Duodenal mucosa (tissue), 2 donors: ENCODE measurements at regions not wholly inside any gene's neighbourhood (a gene's known extent, or its start where the extent isn't known, plus 50 kb on each side); places are given as distances from the start of the nearest gene placed in this dataset.

Experiments
- H3K27ac ChIP-seq: one replicate; pipeline ENCODE4 v1.7.0; 2013; ENCODE audit warnings: low read depth, low read length
- H3K27me3 ChIP-seq, 2 donors: one replicate each; pipeline ENCODE4 v1.7.0; 2013; ENCODE audit warnings: low read length in 2 of 2, control low read depth in 1 of 2; ENCODE audit not compliant: insufficient read depth in 2 of 2, control insufficient read depth in 1 of 2
- H3K36me3 ChIP-seq, 2 donors: one replicate each; pipeline ENCODE4 v1.7.0; 2013; ENCODE audit warnings: low read length in 2 of 2, control low read depth in 1 of 2; ENCODE audit not compliant: insufficient read depth in 2 of 2, control insufficient read depth in 1 of 2
- H3K4me1 ChIP-seq, 2 donors: one replicate each; pipeline ENCODE4 v1.7.0; 2013; ENCODE audit warnings: low read length in 2 of 2, control low read depth in 1 of 2; ENCODE audit not compliant: insufficient read depth in 2 of 2, control insufficient read depth in 1 of 2
- H3K4me3 ChIP-seq, 2 donors: one replicate each; pipeline ENCODE4 v1.7.0; 2013; ENCODE audit warnings: low read length in 2 of 2, low read depth in 1 of 2
- H3K9ac ChIP-seq, 2 donors: one replicate each; pipeline ENCODE4 v1.7.0; 2013; ENCODE audit warnings: low read length in 2 of 2, low read depth in 1 of 2
- H3K9me3 ChIP-seq, 2 donors: one replicate each; pipeline ENCODE4 v1.7.0; 2013; ENCODE audit warnings: low read length in 2 of 2, control low read depth in 1 of 2; ENCODE audit not compliant: control insufficient read depth in 1 of 2

DNA sequence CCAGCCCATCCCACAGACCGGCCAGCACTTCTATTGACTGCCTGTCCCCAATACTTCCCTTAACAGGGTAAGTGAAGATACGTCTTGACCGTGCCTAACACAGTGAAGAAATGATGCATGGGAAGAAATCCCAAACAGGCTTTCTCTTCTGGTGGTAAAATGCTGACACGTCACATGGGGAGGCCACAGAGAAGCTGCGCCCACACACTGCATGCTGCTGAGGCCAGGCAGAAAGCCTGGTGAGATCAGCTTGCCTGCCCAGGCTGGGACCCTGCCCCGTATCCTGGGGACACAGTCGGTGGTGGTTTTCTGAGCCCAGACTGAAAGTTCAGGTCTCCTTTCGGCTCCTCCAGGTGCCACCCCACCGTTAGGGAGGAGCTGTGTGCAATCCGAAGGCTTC lies 356.3 kb upstream of the MGMT start:
- Histone ChIP-seq H3K9me3 (no peaks in the 10 kb centered on the region), H3K36me3 (no peaks in the 10 kb centered on the region), H3K27ac (no peak overlapping the region), H3K4me1 (no peaks in the 10 kb centered on the region), H3K4me3 (no peak overlapping the region), H3K9ac (no peak overlapping the region), H3K27me3 (no peaks in the 10 kb centered on the region)

DNA sequence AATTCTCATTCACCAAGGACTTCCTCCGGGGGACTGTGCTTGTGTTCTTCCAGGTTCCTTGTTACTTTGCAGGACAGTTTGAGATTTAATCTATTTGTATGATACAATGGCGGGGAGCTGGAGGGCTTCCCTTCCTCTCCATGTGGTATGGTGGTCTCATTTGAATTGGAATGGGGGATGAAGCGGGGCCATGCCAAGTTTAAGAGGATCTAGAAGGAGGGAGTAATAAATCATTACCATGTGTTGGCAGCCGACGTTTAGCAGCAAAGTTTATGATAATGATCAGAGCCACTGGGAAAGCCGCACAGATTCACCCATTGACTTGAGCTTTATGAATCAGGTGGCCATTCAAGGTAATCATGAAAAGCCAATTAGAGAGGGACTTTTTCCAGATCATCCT lies 355.1 kb upstream of the MGMT start:
- Histone ChIP-seq H3K36me3 (no peaks in the 10 kb centered on the region), H3K4me3 (no peak overlapping the region), H3K27ac (no peak overlapping the region), H3K27me3 (no peaks in the 10 kb centered on the region), H3K9me3 (no peaks in the 10 kb centered on the region), H3K4me1 (no peaks in the 10 kb centered on the region), H3K9ac (no peak overlapping the region)

DNA sequence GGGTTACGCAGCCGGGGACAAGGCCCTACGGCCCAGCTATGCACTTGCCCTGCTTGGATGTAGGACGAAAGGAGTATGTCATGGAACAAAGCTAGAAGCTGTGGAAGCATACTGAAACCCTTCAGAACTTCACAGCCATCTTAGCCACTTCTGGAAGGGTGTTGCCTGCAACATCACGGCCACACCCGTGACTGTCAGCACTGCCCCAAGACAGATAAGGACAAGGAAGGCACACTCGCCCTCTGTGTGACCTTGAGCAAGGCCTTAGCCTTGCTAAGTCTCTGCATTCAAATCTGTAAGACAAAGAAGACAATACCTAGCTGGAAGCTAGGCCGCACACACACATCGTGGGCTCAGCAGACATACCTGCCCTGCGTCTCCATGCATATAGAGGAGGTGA lies 352.5 kb upstream of the MGMT start:
- Histone ChIP-seq H3K27ac (no peak overlapping the region), H3K4me3 (no peak overlapping the region), H3K9ac (no peak overlapping the region), H3K36me3 (no peaks in the 10 kb centered on the region), H3K27me3 (no peaks in the 10 kb centered on the region), H3K4me1 (no peaks in the 10 kb centered on the region), H3K9me3 (no peaks in the 10 kb centered on the region)

DNA sequence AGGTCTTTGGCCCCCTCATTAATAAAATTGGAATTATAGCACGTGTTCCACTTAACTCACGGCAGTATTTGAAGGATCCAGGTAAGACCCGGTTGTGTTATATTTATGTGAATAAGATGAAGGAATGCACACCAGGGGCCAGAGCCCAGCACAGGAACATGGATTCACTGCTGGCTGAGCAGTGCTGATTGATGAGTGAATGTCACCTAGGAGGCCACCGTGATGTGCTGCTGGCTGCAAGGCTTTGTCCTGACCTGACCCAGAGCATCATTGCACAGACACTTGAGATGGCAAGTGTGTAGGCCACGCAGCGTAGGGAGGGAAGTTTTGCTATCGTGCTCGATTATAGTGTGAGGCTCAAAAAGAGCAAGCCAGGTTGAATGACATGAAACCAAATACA lies 350.7 kb upstream of the MGMT start:
- no peak overlapping the region for H3K9ac ChIP-seq
- no peak overlapping the region for H3K4me3 ChIP-seq
- H3K9me3 ChIP-seq, result no peaks in the 10 kb centered on the region
- no peaks in the 10 kb centered on the region for H3K4me1 ChIP-seq
- H3K36me3 ChIP-seq, result no peaks in the 10 kb centered on the region
- no peaks in the 10 kb centered on the region for H3K27me3 ChIP-seq
- H3K27ac ChIP-seq, result no peak overlapping the region

DNA sequence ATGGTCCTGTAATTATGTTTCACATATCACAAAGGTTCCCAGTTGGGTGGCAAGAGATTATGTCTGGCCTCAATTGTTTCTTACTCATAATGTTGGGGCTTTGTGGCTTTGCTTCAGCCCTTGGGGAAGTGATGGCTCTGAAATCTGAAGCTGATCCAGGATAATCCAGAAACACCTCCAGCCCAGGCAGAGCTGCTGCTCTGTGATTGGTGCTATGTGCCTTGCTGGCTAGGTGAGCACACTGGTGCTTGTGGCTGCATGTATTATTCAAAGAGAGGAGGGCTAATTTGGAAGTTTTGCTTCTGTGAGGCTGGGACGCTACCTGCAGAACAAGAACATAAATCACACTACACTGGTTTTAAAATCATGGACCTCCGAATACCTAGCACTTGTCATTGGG lies 346.6 kb upstream of the MGMT start:
- H3K9ac ChIP-seq, result no peak overlapping the region
- H3K27ac ChIP-seq, result no peak overlapping the region
- no peaks in the 10 kb centered on the region for H3K27me3 ChIP-seq
- no peaks in the 10 kb centered on the region for H3K4me1 ChIP-seq
- H3K9me3 ChIP-seq, result no peaks in the 10 kb centered on the region
- no peaks in the 10 kb centered on the region for H3K36me3 ChIP-seq
- H3K4me3 ChIP-seq, result no peak overlapping the region

DNA sequence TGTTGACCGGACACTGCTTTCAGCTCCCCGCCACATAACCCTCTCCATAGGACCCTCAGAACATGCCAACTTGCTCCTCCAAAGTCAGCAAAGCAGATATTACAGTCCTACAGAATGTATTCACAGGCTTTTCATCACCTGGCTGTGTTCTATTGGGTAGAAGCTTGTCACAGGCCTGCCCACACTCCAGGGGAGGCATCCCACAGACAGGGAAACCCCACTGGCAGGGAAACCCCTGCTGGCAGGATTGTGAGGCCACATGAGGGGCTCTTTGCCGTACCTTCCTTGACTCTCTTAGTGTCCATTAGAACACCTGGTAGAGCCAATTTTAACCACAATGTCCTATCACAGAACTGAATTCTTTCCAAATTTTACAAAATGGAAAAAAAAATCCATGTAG lies 344.2 kb upstream of the MGMT start:
- no peaks in the 10 kb centered on the region for H3K4me1 ChIP-seq
- no peak overlapping the region for H3K4me3 ChIP-seq
- H3K27me3 ChIP-seq, result no peaks in the 10 kb centered on the region
- no peak overlapping the region for H3K9ac ChIP-seq
- H3K27ac ChIP-seq, result no peak overlapping the region
- H3K9me3 ChIP-seq, result peaks cover 0 to 5% of the 10 kb centered on the region in 2 donors
- H3K36me3 ChIP-seq, result no peaks in the 10 kb centered on the region

DNA sequence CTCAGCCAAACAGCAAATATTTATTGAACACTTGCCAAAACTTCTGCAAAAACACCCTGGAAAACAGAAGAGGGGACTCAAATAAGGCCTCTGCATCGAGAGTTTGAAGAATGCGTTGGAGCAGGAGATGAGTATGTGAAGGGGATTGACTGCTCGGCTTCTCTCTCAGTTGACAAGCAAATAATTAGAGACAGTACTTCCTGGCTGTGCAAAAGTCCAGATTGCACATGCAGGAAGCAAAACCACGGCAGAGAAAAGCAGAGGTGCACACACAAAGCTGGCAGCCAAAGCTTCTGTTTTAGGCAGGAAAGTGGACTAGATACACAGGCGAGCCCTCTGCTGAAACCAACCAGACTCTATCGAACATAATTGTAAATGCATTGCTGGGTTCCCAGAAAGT lies 343.6 kb upstream of the MGMT start:
- Histone ChIP-seq H3K9ac (no peak overlapping the region), H3K9me3 (peaks cover 0 to 5% of the 10 kb centered on the region in 2 donors), H3K27ac (no peak overlapping the region), H3K4me1 (no peaks in the 10 kb centered on the region), H3K27me3 (no peaks in the 10 kb centered on the region), H3K36me3 (no peaks in the 10 kb centered on the region), H3K4me3 (no peak overlapping the region)

DNA sequence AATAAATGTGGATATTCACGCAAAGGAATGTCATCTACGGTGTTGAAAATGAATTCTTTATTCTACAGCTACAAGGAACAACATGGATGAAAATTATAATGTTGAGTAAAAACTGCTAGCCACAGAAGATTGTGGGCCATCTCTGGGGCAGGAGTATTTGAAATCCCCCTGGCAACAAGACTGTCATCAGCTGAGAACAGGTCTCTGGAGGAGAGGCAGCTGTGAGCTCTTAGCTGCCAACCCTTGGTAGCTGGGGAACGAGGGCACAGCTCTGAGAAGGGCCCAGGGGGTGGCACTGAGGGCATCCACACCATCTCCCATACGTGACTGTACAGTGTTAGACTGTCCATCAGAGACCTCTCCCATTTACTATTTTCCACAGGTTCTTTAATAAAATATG lies 340.1 kb upstream of the MGMT start:
- no peaks in the 10 kb centered on the region for H3K27me3 ChIP-seq
- H3K27ac ChIP-seq, result no peak overlapping the region
- no peaks in the 10 kb centered on the region for H3K4me1 ChIP-seq
- no peak overlapping the region for H3K4me3 ChIP-seq
- H3K9ac ChIP-seq, result no peak overlapping the region
- peaks cover 0 to 5% of the 10 kb centered on the region in 2 donors for H3K9me3 ChIP-seq
- H3K36me3 ChIP-seq, result no peaks in the 10 kb centered on the region

DNA sequence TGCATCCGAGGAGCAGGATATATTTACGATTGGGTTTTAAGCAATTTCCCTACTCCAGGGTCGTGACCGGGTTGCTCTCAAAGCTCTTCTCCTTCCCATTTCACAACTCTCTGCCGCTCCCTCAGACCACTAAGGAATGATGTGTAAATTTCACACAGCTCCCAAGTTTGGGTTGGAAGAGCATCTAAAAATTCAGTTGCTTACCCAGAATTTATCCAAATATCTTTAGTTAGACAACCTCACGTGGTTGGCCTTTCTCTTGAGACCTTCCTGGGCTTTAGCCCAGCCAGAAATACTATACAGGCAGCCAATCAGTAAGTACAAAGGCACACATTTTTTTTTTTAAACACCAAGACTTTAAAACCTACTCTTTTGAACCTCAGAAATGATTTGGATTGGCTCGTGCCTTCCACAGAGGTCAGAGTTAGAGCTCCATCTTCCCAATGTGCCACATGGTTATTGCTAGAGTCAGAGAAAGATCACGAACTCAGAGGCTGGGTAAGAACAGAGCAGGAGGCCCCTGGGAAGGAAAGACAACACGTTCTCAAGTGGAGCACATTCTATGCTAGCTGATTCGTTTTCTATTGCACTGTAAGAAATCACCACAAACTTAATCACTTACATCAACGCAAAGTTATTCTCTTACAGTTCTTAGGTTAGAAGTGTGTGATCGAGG lies 335.4 kb upstream of the MGMT start:
- H3K9ac ChIP-seq, result no peak overlapping the region
- H3K4me1 ChIP-seq, result no peaks in the 10 kb centered on the region
- peaks cover 0 to under 1% of the 10 kb centered on the region in 2 donors for H3K9me3 ChIP-seq
- no peaks in the 10 kb centered on the region for H3K36me3 ChIP-seq
- no peak overlapping the region for H3K27ac ChIP-seq
- H3K27me3 ChIP-seq, result no peaks in the 10 kb centered on the region
- no peak overlapping the region for H3K4me3 ChIP-seq

DNA sequence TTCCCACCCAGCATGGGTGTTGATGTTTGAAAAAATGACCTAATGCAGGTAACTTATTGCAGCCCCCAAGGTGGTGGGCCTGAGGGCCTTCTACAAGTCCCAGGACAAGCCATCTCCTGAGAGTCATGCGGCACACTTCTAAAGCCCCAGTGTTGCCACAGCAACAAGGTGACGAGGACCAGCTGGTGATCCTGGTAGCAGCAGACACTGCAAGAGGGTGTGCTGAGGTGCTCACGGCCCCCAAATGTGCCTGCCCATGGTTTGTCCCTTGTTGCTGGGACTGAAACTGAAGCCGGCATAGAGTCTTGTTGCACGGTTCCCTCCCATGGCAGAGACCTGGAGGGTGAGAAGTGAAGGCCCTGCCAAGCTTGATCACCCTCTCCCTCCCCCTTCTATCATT lies 333.2 kb upstream of the MGMT start:
- H3K9me3 ChIP-seq, result no peaks in the 10 kb centered on the region
- H3K4me1 ChIP-seq, result no peaks in the 10 kb centered on the region
- H3K27me3 ChIP-seq, result no peaks in the 10 kb centered on the region
- no peak overlapping the region for H3K27ac ChIP-seq
- no peak overlapping the region for H3K4me3 ChIP-seq
- no peak overlapping the region for H3K9ac ChIP-seq
- no peaks in the 10 kb centered on the region for H3K36me3 ChIP-seq

DNA sequence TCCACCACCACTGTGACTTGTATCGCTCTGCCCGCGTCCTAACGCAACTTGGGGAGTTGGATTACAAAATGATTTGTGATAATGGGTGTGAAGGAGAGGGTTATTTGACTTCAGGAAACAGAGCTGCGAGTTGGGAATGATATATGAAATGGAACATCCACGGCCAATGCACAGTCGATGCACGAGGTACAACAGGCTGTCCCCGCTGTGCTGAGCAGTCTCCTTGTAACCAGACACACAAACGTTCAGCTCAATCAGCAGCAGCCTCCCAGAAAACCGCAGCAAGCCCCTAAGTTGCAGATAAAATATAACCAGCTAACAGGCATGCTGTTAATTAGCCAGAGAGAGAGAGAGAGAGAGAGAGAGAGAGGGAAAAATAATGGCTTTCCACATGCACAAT lies 332.7 kb upstream of the MGMT start:
- Histone ChIP-seq H3K27ac (no peak overlapping the region), H3K9ac (no peak overlapping the region), H3K9me3 (no peaks in the 10 kb centered on the region), H3K36me3 (no peaks in the 10 kb centered on the region), H3K4me3 (no peak overlapping the region), H3K27me3 (no peaks in the 10 kb centered on the region), H3K4me1 (no peaks in the 10 kb centered on the region)
